ENCODE measurements at regions not wholly inside any gene's neighbourhood (a gene's known extent, or its start where the extent isn't known, plus 50 kb on each side); places are given as distances from the start of the nearest gene placed in this dataset.

- H3K4me2 ChIP-seq (ENCODE audit: control insufficient read depth, extremely low read depth, insufficient read depth, low read depth, low read length) = no peak overlapping the region
- H3K9me1 ChIP-seq (ENCODE audit: control insufficient read depth, extremely low read depth, insufficient read depth, low read length) = no peaks in the 10 kb centered on the region
- no peaks in the 10 kb centered on the region for H3K9me3 ChIP-seq (ENCODE audit: control insufficient read depth, low read depth, low read length)
- H3K79me2 ChIP-seq (ENCODE audit: control insufficient read depth, insufficient read depth, low read length) = no peaks in the 10 kb centered on the region
- H3K27me3 ChIP-seq (ENCODE audit: control insufficient read depth, extremely low read depth, insufficient read depth, low read length) = no peaks in the 10 kb centered on the region
- DNase-seq (ENCODE audit: low read depth, low spot score) = no peak
- TF ChIP-seq CTCF (optimal IDR thresholded peaks at IDR 0.05 in 1 of 3, IDR thresholded peaks at IDR 0.05 in 1 of 3, conservative IDR thresholded peaks at IDR 0.05 in 1 of 3; ENCODE audit: extremely low read depth in 1 of 3, insufficient read depth in 2 of 3, low read length in 3 of 3) (no peak), EZH2 (IDR thresholded peaks at IDR 0.05; ENCODE audit: low read length) (no peak)
- H3K36me3 ChIP-seq (ENCODE audit: control insufficient read depth in 2 of 2, extremely low read depth in 1 of 2, insufficient read depth in 2 of 2, low read length in 2 of 2) = no peaks in the 10 kb centered on the region
- H2AFZ ChIP-seq (ENCODE audit: control insufficient read depth, low read length) = no peak overlapping the region
- H3K4me3 ChIP-seq (ENCODE audit: control insufficient read depth in 2 of 3, extremely low read depth in 1 of 3, insufficient read depth in 2 of 3, low read depth in 1 of 3, low read length in 3 of 3) = no peak overlapping the region
- no peaks in the 10 kb centered on the region for H3K4me1 ChIP-seq (ENCODE audit: control insufficient read depth, extremely low read depth, insufficient read depth, low read length)
- H4K20me1 ChIP-seq (ENCODE audit: control insufficient read depth, extremely low read depth, insufficient read depth, low read length) = no peaks in the 10 kb centered on the region
- FAIRE-seq = no peak
- H3K27ac ChIP-seq (ENCODE audit: control insufficient read depth, insufficient read depth, low read length) = no peak overlapping the region
- no peak overlapping the region for H3K9ac ChIP-seq (ENCODE audit: control insufficient read depth, extremely low read depth, insufficient read depth, low read length)
- dilution Hi-C loops (cut with MboI; ENCODE audit: extremely low pct_ligation_motif_present, low sequenced_read_pairs) = no loop called here
Observed at GRCh38 chr6:159513074-159513720, 179.8 kb downstream of the SOD2 start.

GRCh38 chr6:159512571-159512970 lies 180.5 kb downstream of the SOD2 start:
- Histone ChIP-seq H3K9me3 (ENCODE audit: control insufficient read depth, low read depth, low read length) (no peaks in the 10 kb centered on the region), H3K79me2 (ENCODE audit: control insufficient read depth, insufficient read depth, low read length) (no peaks in the 10 kb centered on the region), H3K9me1 (ENCODE audit: control insufficient read depth, extremely low read depth, insufficient read depth, low read length) (no peaks in the 10 kb centered on the region), H3K9ac (ENCODE audit: control insufficient read depth, extremely low read depth, insufficient read depth, low read length) (no peak overlapping the region), H2AFZ (ENCODE audit: control insufficient read depth, low read length) (no peak overlapping the region), H3K4me1 (ENCODE audit: control insufficient read depth, extremely low read depth, insufficient read depth, low read length) (no peaks in the 10 kb centered on the region), H3K27me3 (ENCODE audit: control insufficient read depth, extremely low read depth, insufficient read depth, low read length) (no peaks in the 10 kb centered on the region), H3K36me3 (ENCODE audit: control insufficient read depth in 2 of 2, extremely low read depth in 1 of 2, insufficient read depth in 2 of 2, low read length in 2 of 2) (no peaks in the 10 kb centered on the region), H3K4me2 (ENCODE audit: control insufficient read depth, extremely low read depth, insufficient read depth, low read depth, low read length) (no peak overlapping the region), H3K27ac (ENCODE audit: control insufficient read depth, insufficient read depth, low read length) (no peak overlapping the region), H3K4me3 (ENCODE audit: control insufficient read depth in 2 of 3, extremely low read depth in 1 of 3, insufficient read depth in 2 of 3, low read depth in 1 of 3, low read length in 3 of 3) (no peak overlapping the region), H4K20me1 (ENCODE audit: control insufficient read depth, extremely low read depth, insufficient read depth, low read length) (no peaks in the 10 kb centered on the region)
- DNase-seq (ENCODE audit: low read depth, low spot score) (no peak), FAIRE-seq (no peak)
- TF ChIP-seq EZH2 (IDR thresholded peaks at IDR 0.05; ENCODE audit: low read length) = no peak
- TF ChIP-seq CTCF (optimal IDR thresholded peaks at IDR 0.05 in 1 of 3, IDR thresholded peaks at IDR 0.05 in 1 of 3, conservative IDR thresholded peaks at IDR 0.05 in 1 of 3; ENCODE audit: extremely low read depth in 1 of 3, insufficient read depth in 2 of 3, low read length in 3 of 3) = no peak
- dilution Hi-C loops (cut with MboI; ENCODE audit: extremely low pct_ligation_motif_present, low sequenced_read_pairs) = no loop called here

Data from keratinocyte (primary cell).